ENCODE measurements at regions not wholly inside any gene's neighbourhood (a gene's known extent, or its start where the extent isn't known, plus 50 kb on each side); places are given as distances from the start of the nearest gene placed in this dataset.

GRCh38 chr3:151992326-151993041 lies 119.0 kb downstream of the SUCNR1 start:
- no peak for DNase-seq

DNA sequence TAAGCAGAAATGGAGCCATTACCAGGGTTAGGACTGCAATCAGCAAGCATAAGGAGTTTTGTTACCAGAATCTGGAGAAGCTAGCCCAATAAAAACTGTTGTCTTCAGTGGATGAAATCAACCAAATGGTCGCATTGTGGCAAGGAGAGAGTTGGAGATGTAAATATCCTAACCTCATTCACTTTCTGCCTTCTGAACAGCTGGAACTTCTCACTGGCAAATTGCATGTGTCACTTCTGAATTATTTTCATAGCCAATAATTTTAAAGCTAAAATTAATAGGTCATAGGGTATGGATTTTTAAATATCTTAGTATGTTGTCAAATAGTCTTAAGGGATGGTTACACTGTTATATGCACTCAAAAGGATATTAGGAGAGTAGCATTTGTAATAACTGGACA lies 121.6 kb downstream of the SUCNR1 start:
- no peak for DNase-seq

DNA sequence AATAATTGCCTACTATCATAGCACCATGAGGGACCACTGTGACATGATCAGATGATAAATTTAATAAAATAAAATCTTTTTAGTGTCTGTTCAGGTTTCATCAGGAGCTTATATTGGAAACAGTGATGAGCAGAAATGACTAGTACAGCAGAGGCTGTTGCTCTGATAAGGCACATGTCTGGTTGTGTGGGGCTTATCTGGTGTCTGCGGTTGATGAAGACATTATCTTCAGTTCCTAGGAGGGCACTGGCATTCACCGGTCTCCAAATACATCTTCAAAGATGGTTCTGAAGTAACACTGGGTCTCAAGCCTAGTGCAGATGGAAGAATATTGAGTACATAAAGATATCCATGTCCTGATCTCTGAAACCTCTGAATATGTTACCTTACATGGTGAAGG lies 125.3 kb downstream of the SUCNR1 start:
- DNase-seq, result no peak

DNA sequence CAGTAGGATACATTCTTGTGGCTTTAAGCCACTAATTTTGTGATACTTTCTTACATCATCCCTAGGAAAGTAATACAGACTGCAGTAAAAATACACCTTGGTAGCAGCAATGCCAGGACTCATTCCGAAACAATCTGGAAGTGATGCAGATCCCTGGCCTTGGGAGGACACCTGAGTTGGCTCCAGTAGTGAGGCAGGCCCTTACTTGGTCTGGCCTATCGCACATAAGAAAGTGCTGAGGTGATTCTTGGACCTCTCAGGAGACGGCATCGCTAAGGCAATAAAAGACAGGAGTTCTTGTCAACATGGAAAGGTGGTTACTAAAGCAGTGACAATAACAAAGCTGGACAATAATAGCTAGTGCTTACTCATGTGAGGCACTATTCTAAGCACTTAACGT lies 126.5 kb downstream of the SUCNR1 start:
- DNase-seq, result no peak

DNA sequence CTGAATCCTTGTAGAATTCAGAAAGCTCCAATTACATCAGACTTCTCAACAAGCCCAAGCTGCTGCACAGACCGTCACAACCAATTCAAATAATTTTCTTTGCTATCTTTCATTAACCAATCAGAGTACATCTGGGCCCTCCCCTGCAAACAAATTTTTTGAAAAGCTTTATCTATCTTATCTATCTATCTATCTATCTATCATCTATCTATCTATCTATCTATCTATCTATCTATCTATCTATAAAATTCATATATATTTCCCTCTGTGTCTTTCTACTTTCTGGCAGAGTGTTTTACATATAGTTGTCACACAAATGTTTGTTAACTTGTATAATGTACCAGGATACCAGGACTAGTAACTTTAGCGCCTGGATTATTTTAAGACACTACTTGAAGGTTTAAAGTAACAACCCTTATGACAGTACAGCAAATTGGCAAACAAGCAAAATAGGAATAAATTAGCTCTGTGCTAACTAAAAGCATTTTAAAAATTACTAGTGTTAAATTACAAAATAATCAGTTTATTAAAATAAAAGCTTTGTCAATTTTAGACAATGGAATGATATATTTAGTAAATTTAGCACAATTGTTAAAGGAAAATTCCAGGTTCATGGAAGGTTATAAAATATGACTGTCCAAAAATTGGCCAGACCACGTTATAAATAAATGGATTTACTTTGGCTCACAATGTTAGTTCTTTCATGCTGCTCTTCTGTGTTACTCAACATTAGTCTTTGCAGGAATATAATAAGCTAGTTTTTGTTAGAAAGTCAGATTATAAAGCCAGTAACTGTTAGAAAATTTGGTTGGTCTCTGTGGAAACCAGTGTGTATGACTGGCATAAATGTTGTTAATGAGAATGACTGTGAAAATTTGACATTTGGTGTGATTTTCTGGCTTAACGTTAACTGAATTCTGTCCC lies 138.6 kb downstream of the SUCNR1 start:
- no peak for DNase-seq

- no peak for DNase-seq
Measured at GRCh38 chr3:152019508-152019907, 146.1 kb downstream of the SUCNR1 start.

- DNase-seq, result no peak
Measured at GRCh38 chr3:152021951-152022461, 148.6 kb downstream of the SUCNR1 start.

GRCh38 chr3:152026033-152026556 lies 152.7 kb downstream of the SUCNR1 start:
- DNase-seq, result no peak

DNA sequence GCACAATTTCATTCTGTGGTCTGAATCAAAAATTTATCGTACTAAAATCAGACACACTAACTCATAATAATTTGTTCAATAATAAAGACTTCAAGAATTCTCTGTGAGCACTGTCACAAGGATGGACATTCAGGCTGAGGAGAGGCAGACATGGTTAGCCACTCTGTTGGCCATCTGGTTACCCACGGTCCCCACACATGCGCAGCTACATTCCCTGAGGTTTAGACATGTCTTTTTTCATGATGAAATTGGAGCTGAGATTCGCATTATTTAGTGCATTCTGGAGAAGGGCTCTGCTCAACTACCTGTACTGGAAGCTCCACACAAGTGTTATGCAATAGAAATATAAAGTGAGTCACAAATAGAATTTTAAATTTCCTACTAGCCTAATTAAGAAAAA lies 156.9 kb downstream of the SUCNR1 start:
- DNase-seq, result no peak

GRCh38 chr3:152031321-152031720 lies 157.9 kb downstream of the SUCNR1 start:
- DNase-seq, result no peak

GRCh38 chr3:152037297-152037696 lies 163.9 kb downstream of the SUCNR1 start:
- no peak for DNase-seq

- DNase-seq, result no peak
Measured at GRCh38 chr3:152037953-152038352, 164.5 kb downstream of the SUCNR1 start.

GRCh38 chr3:152038490-152038889 lies 165.0 kb downstream of the SUCNR1 start:
- no peak for DNase-seq

GRCh38 chr3:152039887-152040286 lies 166.4 kb downstream of the SUCNR1 start:
- DNase-seq, result no peak

GRCh38 chr3:152040319-152040718 lies 166.9 kb downstream of the SUCNR1 start:
- no peak for DNase-seq

GRCh38 chr3:152043620-152044019 lies 170.2 kb downstream of the SUCNR1 start:
- no peak for DNase-seq

DNA sequence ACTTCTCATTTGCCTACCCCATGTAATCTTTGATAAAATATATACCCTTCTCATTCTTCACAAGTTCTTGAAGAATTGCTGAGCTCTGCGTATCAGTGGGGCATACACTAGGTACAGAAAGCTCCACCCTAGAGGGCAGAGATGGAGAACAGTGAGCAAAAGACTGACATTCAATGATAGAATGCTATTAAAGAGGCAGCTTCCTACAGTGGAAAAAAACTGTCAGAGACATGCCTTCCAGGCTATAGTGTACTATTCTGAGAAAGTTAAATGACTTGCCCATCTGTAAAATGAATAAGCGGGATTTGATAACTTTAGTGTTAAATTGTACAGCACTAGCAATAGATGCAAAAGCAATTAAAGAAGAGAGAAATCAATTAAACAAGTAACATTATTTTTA lies 172.8 kb downstream of the SUCNR1 start:
- no peak for DNase-seq

GRCh38 chr3:152047465-152047864 lies 174.0 kb downstream of the SUCNR1 start:
- no peak for DNase-seq

GRCh38 chr3:152048831-152049230 lies 175.4 kb downstream of the SUCNR1 start:
- DNase-seq, result no peak

DNA sequence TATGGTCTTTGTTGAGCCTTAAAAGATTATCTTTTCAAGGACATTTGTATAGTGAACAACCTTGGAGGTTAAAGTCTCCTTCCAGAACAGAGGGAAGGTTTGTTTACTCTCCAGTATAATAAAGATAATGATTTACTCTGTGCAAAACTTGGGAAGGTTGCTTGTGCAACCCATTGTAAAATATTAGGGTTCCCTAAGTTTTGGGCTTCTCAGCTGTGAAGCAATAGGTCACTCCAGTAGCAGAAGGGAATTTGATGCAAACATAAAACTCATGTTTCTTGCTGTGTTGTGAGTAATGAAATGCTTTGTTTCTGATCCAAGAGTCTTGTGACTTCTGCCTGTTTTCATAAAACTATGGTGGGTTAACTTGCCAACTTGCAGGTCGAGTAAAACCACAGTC lies 177.5 kb downstream of the SUCNR1 start:
- no peak for DNase-seq

GRCh38 chr3:152051501-152052404 lies 178.3 kb downstream of the SUCNR1 start:
- no peak for DNase-seq

- no peak for DNase-seq
Measured at GRCh38 chr3:152053866-152054265, 180.4 kb downstream of the SUCNR1 start.

DNA sequence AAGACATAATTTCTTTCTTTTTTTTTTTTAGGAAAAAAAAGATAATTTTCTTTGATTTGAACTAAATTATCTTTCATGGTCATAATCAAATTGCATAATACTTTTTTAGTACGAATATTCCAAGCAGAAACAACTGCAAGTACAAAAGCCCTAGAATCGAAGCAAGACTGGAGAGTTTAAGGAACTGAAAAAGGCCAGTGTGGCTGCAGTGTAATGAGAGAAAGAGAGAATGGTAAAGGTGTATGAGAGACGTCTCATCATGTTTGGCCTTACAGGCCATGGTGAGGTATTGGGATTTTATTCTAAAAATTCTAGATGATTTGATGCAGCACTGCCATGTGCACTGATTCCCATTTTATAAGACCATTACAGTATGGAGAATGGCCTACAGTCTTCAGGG lies 180.9 kb downstream of the SUCNR1 start:
- no peak for DNase-seq
